Mesothelial cell of epicardium (in vitro differentiated cells): ENCODE measurements at regions not wholly inside any gene's neighbourhood (a gene's known extent, or its start where the extent isn't known, plus 50 kb on each side); places are given as distances from the start of the nearest gene placed in this dataset.
"Not testable (repeated sequence)": the region's sequence is repeated elsewhere in the genome, so short reads cannot be mapped to it uniquely, and the experiment has no call there.

Experiments
- DNase-seq, 2 experiments: peaks; one replicate each; pipeline ENCODE4 v3.0.0; 2021; ENCODE audit warnings: low spot score in 2 of 2; ENCODE audit not compliant: unreplicated experiment in 2 of 2
- H3K27ac Mint-ChIP-seq: 2 replicates; pipeline ENCODE4 v1.8.0; 2021; ENCODE audit warnings: mixed read lengths
- H3K27me3 Mint-ChIP-seq: 2 replicates; pipeline ENCODE4 v1.8.0; 2021; ENCODE audit warnings: low read depth, mixed read lengths
- H3K36me3 Mint-ChIP-seq: 2 replicates; pipeline ENCODE4 v1.8.0; 2021; ENCODE audit warnings: mixed read lengths
- H3K4me1 Mint-ChIP-seq: 2 replicates; pipeline ENCODE4 v1.8.0; 2021; ENCODE audit warnings: mixed read lengths
- H3K4me3 Mint-ChIP-seq: 2 replicates; pipeline ENCODE4 v1.8.0; 2021; ENCODE audit warnings: mild to moderate bottlenecking, moderate library complexity, mixed read lengths
- H3K9me3 Mint-ChIP-seq: 2 replicates; pipeline ENCODE4 v1.8.0; 2021; ENCODE audit warnings: mixed read lengths
- CTCF ChIP-seq: fragments of 200-600 bp; sonication (generic); IDR thresholded peaks from one replicate; pipeline ENCODE4 v1.5.0; 2021; ENCODE audit warnings: antibody characterized with exemption; ENCODE audit not compliant: unreplicated experiment

- no peak overlapping the region for H3K27ac Mint-ChIP-seq
- peaks cover 35% of the 10 kb centered on the region for H3K27me3 Mint-ChIP-seq
- no peak for DNase-seq
- H3K9me3 Mint-ChIP-seq, result no peaks in the 10 kb centered on the region
- H3K4me3 Mint-ChIP-seq, result no peak overlapping the region
- no peaks in the 10 kb centered on the region for H3K36me3 Mint-ChIP-seq
- TF ChIP-seq CTCF, result no peak
- no peaks in the 10 kb centered on the region for H3K4me1 Mint-ChIP-seq
These were observed 107.1 kb upstream of the OPCML start for GRCh38 chr11:133639408-133639807.

DNA sequence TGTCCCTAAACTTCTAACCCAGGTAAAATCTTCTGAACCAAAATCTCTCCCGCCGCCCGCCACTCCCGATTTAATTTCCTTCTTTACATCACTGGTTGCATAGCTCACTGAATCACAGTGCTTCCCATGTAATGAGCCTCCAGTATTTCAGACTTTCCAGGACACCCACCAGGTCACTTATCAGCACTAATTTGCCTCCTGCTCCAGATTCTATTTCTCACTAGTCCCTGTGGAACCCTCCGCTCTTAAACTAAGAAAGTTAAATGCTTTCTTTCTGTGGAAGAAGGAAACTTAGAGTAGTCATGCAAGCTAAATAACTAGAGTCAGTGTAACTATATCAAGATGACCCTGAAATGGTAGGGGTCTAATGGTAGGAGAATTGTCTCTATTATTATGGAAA is 106.6 kb upstream of the OPCML start:
- H3K4me3 Mint-ChIP-seq, result no peak overlapping the region
- H3K27ac Mint-ChIP-seq, result no peak overlapping the region
- H3K9me3 Mint-ChIP-seq, result no peaks in the 10 kb centered on the region
- no peak for DNase-seq
- H3K36me3 Mint-ChIP-seq, result no peaks in the 10 kb centered on the region
- H3K4me1 Mint-ChIP-seq, result no peaks in the 10 kb centered on the region
- TF ChIP-seq CTCF, result no peak
- peaks cover 39% of the 10 kb centered on the region for H3K27me3 Mint-ChIP-seq

DNA sequence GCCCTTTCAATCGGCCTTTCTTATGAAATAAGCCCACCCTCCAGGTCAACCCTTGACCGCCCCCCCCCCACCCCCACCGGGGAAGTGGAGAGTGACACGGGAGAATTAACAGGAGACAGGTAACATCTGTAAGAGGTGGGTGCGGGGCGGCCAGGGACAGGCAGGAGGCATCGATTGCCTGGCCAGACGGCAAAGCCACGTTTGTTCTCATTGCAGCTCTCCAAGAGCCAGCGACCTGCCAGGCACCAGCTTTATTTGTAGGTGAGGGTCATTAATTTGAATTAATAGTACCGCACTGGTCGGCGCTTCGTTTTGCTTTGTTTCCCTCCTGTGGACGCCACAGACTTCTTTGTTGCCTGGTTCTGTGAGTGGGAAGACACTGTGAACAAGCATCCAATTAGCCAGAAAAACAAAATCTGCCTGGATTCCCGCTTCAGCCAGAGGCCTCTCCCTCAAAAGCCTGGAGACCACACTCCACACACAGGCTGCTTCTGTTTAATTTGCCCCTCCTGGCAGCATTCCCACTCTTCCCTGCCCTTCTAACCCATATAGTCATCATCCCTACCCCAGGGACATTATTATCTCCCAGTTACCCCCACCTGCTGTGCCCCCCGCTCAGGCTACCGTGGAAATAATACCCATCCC is 104.5 kb upstream of the OPCML start:
- Mint-ChIP-seq H3K27me3 (peaks cover 45% of the 10 kb centered on the region), H3K36me3 (no peaks in the 10 kb centered on the region), H3K9me3 (no peaks in the 10 kb centered on the region), H3K4me3 (no peak overlapping the region), H3K4me1 (no peaks in the 10 kb centered on the region), H3K27ac (no peak overlapping the region)
- TF ChIP-seq CTCF, result no peak
- DNase-seq, result no peak

DNA sequence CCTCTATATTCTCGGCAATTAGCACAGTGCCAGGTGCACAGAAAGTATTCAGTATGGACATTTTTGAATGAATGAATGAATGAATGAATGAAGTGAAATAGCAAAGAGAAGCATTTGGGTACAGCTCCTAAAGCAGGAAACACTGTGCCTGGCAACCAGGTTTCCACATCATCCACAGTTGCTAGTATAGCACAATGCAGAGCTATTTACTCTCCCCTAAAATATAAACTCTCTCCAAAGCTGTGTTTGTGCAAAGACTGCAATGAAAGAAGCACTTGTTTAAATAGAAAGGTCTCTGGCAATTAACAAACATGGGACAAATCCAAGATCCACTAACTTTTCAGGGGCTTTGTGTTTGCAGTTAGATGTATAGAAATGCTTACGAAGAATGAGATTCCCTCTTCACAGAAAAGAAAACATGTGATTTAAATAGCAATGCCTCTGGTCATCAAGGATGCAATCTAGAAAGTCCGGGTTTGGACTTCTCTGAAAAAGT is 103.0 kb upstream of the OPCML start:
- no peak for DNase-seq
- H3K9me3 Mint-ChIP-seq, result no peaks in the 10 kb centered on the region
- H3K27me3 Mint-ChIP-seq, result peaks cover 45% of the 10 kb centered on the region
- H3K36me3 Mint-ChIP-seq, result no peaks in the 10 kb centered on the region
- TF ChIP-seq CTCF, result no peak
- H3K4me1 Mint-ChIP-seq, result no peaks in the 10 kb centered on the region
- no peak overlapping the region for H3K27ac Mint-ChIP-seq
- no peak overlapping the region for H3K4me3 Mint-ChIP-seq

DNA sequence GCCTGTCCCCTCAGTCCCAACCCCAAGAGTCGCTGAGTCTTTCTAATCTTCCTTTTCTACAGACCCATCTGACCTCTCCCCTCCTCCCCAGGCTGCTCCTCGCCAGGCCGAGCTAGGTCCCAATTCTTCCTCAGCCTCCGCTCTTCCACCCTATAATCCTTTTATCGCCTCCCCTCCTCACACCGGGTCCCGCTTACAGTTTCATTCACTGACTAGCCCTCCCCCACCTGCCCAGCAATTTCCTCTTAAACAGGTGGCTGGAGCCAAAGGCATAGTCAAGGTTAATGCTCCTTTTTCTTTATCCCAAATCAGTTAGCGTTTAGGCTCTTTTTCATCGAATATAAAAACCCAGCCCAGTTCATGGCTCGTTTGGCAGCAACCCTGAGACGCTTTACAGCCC is 96.1 kb upstream of the OPCML start:
- H3K4me3 Mint-ChIP-seq, H3K36me3 Mint-ChIP-seq, H3K27ac Mint-ChIP-seq, DNase-seq, H3K9me3 Mint-ChIP-seq, H3K4me1 Mint-ChIP-seq: not testable (repeated sequence)
- H3K27me3 Mint-ChIP-seq, result peaks cover 37% of the 10 kb centered on the region

- no peak for DNase-seq
- H3K27ac Mint-ChIP-seq, result no peak overlapping the region
- H3K4me3 Mint-ChIP-seq, result no peak overlapping the region
- peaks cover 21% of the 10 kb centered on the region for H3K27me3 Mint-ChIP-seq
- peaks cover 5% of the 10 kb centered on the region for H3K9me3 Mint-ChIP-seq
- no peaks in the 10 kb centered on the region for H3K4me1 Mint-ChIP-seq
- TF ChIP-seq CTCF, result no peak
- no peaks in the 10 kb centered on the region for H3K36me3 Mint-ChIP-seq
These were observed 89.3 kb upstream of the OPCML start for GRCh38 chr11:133621611-133622010.
